Lung (tissue), 11 donors: ENCODE measurements at regions not wholly inside any gene's neighbourhood (a gene's known extent, or its start where the extent isn't known, plus 50 kb on each side); places are given as distances from the start of the nearest gene placed in this dataset.

Experiments
- ATAC-seq: fragments of 200-7000 bp; cut with Tn5 transposase; one replicate; pipeline ENCODE4 v1.9.1; 2020; ENCODE audit warnings: moderate number of reproducible peaks; ENCODE audit not compliant: insufficient read depth, low FRiP score
- DNase-seq, 3 donors: peaks; one replicate each; pipeline ENCODE4 v3.0.0-alpha.2; 2013 to 2017
- H3K27ac ChIP-seq, 2 donors: one replicate each; pipeline ENCODE4 v1.5.1; 2013; ENCODE audit warnings: mild to moderate bottlenecking in 2 of 2, moderate library complexity in 2 of 2, control low read depth in 1 of 2, inconsistent platforms in 1 of 2, low read depth in 1 of 2, low read length in 1 of 2
- H3K27me3 ChIP-seq, 3 donors: one replicate each; pipeline ENCODE4 v1.5.1; 2013; ENCODE audit warnings: low read length in 2 of 3; ENCODE audit not compliant: control insufficient read depth in 3 of 3, insufficient read depth in 3 of 3
- H3K36me3 ChIP-seq, 4 donors: one replicate each; pipeline ENCODE4 v1.5.1; 2013; ENCODE audit warnings: low read length in 4 of 4, mild to moderate bottlenecking in 1 of 4, moderate library complexity in 1 of 4; ENCODE audit not compliant: control insufficient read depth in 4 of 4, insufficient read depth in 4 of 4
- H3K4me1 ChIP-seq, 5 donors: one replicate each; pipeline ENCODE4 v1.5.1; 2013; ENCODE audit warnings: low read length in 5 of 5, mild to moderate bottlenecking in 2 of 5, moderate library complexity in 1 of 5; ENCODE audit not compliant: control insufficient read depth in 5 of 5, insufficient read depth in 5 of 5
- H3K4me3 ChIP-seq: one replicate; pipeline ENCODE4 v1.5.1; 2013; ENCODE audit warnings: mild to moderate bottlenecking, control low read depth, moderate library complexity
- H3K9ac ChIP-seq, 2 donors: one replicate each; pipeline ENCODE4 v1.5.1; 2013; ENCODE audit warnings: low read length in 2 of 2, control low read depth in 1 of 2; ENCODE audit not compliant: insufficient read depth in 1 of 2
- H3K9me3 ChIP-seq, 4 donors: one replicate each; pipeline ENCODE4 v1.5.1; 2013; ENCODE audit warnings: low read length in 3 of 4, mild to moderate bottlenecking in 1 of 4, moderate library complexity in 1 of 4; ENCODE audit not compliant: control insufficient read depth in 4 of 4, insufficient read depth in 3 of 4
- WGBS, 2 donors: extraction: QIAGEN DNeasy Blood & Tissue Kit; methylation state at CpG; one replicate each; pipeline ENCODE4 v1.1.7; 2013; 5-methylcytosine and 5-hydroxymethylcytosine counted together
- TF ChIP-seq, protein P1 (sequence below): IDR thresholded peaks from 2 replicates; pipeline ENCODE4 v1.5.1; 2012; ENCODE audit warnings: mild to moderate bottlenecking; ENCODE audit errors: control extremely low read depth, extremely low read depth
- donor health status: control.
- donor health status: control.
- donor health status: Bipolar disorder and iron deficiency.
- donor health status: healthy.
- donor health status: DM: yes; HTN: yes; CAD: no.

DNA sequence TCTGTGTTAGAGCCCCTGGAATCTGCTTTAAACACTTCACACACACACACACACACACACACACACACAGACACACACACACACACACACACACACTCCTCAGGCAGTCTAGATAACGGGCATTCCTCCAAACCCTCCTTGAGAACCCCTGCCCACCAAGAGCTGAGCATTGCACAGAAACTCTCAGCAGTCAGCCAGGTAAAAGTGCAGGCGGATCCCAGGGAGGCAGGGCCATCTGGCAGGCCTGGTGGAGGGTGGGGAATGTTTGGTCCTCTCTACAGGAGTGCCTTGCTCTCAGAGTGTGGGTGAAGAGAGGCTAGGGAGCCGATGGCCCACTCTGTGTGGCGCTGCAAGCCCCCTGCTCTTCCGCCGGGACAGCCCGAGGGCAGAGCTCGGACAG is 190.2 kb downstream of the BUD13 start:
- Histone ChIP-seq H3K27ac (no peak overlapping the region), H3K36me3 (no peaks in the 10 kb centered on the region), H3K27me3 (peaks cover 5 to 55% (median 45%) of the 10 kb centered on the region in 3 donors), H3K9ac (no peak overlapping the region), H3K4me3 (no peak overlapping the region), H3K4me1 (peaks cover 0 to 18% (median 3%) of the 10 kb centered on the region in 5 donors), H3K9me3 (peaks cover 0 to 6% (median 0%) of the 10 kb centered on the region in 4 donors)
- WGBS, 2 donors = 63 to 77% methylated on average over 8 of the region's 8 CpGs
- DNase-seq = peak; percentile 34 to 71 (median 64)
- TF ChIP-seq, protein P1, sequence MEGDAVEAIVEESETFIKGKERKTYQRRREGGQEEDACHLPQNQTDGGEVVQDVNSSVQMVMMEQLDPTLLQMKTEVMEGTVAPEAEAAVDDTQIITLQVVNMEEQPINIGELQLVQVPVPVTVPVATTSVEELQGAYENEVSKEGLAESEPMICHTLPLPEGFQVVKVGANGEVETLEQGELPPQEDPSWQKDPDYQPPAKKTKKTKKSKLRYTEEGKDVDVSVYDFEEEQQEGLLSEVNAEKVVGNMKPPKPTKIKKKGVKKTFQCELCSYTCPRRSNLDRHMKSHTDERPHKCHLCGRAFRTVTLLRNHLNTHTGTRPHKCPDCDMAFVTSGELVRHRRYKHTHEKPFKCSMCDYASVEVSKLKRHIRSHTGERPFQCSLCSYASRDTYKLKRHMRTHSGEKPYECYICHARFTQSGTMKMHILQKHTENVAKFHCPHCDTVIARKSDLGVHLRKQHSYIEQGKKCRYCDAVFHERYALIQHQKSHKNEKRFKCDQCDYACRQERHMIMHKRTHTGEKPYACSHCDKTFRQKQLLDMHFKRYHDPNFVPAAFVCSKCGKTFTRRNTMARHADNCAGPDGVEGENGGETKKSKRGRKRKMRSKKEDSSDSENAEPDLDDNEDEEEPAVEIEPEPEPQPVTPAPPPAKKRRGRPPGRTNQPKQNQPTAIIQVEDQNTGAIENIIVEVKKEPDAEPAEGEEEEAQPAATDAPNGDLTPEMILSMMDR = no peak
- ATAC-seq = no peak

DNA sequence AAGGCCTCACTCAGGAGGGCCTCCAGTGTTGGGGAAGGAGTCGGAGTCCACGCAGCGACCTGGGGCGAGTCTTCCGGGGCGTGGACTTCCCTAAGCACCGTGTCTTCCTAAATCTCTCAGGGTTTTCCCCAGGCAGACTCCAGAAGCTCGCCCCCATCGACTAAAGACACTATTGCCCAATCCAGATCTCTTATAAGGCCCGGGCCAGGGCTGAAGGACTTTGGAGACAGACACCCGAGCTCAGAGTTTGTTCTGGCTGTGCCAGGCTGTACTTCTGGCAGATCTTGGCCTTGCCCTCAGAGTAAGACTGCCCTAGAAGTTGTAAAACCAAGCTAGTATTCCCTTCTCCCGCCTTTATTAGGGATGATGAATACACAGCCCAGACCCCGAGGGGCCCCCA is 191.4 kb downstream of the BUD13 start:
- Histone ChIP-seq H3K9me3 (peaks cover 0 to 7% (median 0%) of the 10 kb centered on the region in 4 donors), H3K4me1 (peaks cover 0 to 18% (median 3%) of the 10 kb centered on the region in 5 donors), H3K9ac (no peak overlapping the region), H3K27me3 (peaks cover 5 to 65% (median 48%) of the 10 kb centered on the region in 3 donors), H3K27ac (no peak overlapping the region), H3K4me3 (no peak overlapping the region), H3K36me3 (no peaks in the 10 kb centered on the region)
- TF ChIP-seq, protein P1 = no peak
- 32 to 35% methylated on average over 13 of the region's 13 CpGs for WGBS, 2 donors
- ATAC-seq (no peak), DNase-seq (no peak)

DNA sequence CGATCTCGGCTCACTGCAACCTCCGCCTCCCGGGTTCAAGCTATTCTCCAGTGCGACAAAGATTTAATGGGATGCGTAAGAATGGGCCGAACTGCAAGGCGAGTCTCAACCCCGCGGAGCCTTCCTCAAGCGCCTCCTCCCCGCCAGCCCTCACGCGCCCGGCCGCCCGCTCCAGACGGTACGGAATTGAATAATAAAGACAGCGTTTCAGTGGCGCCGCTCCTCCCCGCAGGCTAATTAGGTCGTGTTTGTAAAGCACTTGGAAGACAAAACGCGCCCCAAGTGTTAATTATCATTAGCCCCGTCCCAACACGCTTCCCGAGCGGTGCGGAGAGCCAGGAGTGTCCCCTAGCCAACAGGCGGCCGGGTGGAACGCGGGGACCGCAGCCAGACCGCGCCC is 192.0 kb downstream of the BUD13 start:
- H3K9me3 ChIP-seq = peaks cover 0 to 7% (median 0%) of the 10 kb centered on the region in 4 donors
- 4 to 5% methylated on average over 38 of the region's 38 CpGs for WGBS, 2 donors
- H3K27me3 ChIP-seq = peaks cover 5 to 67% (median 48%) of the 10 kb centered on the region in 3 donors
- TF ChIP-seq, protein P1 = no peak
- no peak for ATAC-seq
- no peak overlapping the region for H3K9ac ChIP-seq
- peaks cover 0 to 18% (median 3%) of the 10 kb centered on the region in 5 donors for H3K4me1 ChIP-seq
- H3K27ac ChIP-seq = no peak overlapping the region
- H3K4me3 ChIP-seq = no peak overlapping the region
- no peak for DNase-seq
- no peaks in the 10 kb centered on the region for H3K36me3 ChIP-seq
